ENCODE measurements at regions not wholly inside any gene's neighbourhood (a gene's known extent, or its start where the extent isn't known, plus 50 kb on each side); places are given as distances from the start of the nearest gene placed in this dataset.

DNA sequence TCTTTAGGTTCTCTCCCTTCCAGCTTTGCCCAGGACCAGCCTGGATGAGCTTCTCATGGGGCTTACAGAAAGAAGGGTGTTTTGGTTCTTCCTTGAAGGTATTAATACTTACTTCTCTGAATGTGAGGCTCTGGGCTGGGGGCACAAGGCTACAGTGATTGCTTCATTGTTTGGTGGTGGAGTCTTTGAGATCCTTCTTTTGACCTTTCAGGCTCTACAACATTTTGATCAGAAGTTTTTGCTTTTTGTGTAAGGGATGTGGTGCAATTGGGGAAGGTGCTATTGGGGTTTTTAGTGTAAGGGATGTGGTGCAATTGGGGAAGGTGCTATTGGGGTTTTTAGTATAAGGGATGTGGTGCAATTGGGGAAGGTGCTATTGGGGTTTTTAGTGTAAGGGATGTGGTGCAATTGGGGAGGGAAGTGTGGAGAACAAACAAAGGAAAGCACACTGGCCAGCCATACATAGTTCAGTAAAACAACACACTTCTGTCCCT, 103.6 kb upstream of the IVNS1ABP start:
- no peaks in the 10 kb centered on the region for H3K4me1 ChIP-seq (ENCODE audit: control insufficient read depth, extremely low read depth, insufficient read depth, low read length)
- no peaks in the 10 kb centered on the region for H3K9me1 ChIP-seq (replicated peaks; ENCODE audit: control insufficient read depth, extremely low read depth, insufficient read depth, low read length)
- no peak overlapping the region for H3K9ac ChIP-seq (replicated peaks; ENCODE audit: extremely low read depth, insufficient read depth, low read length)
- H3K79me2 ChIP-seq (ENCODE audit: control insufficient read depth, insufficient read depth, low read length) = no peaks in the 10 kb centered on the region
- POLR2A ChIA-PET = no interaction called here
- H3K4me2 ChIP-seq (ENCODE audit: insufficient read depth, low read length) = no peak overlapping the region
- no peaks in the 10 kb centered on the region for H3K9me3 ChIP-seq (replicated peaks; ENCODE audit: control insufficient read depth, insufficient read depth, low read length)
- no peaks in the 10 kb centered on the region for H3K27me3 ChIP-seq (ENCODE audit: control insufficient read depth in 2 of 2, insufficient read depth in 2 of 2, low read length in 2 of 2)
- DNase-seq (ENCODE audit: low read depth, low spot score) (no peak), FAIRE-seq (no peak)
- no TSS peak for BruUV-seq (replicated peaks)
- no peaks in the 10 kb centered on the region for H4K20me1 ChIP-seq (replicated peaks; ENCODE audit: control insufficient read depth, extremely low read depth, insufficient read depth, low read length)
- intact Hi-C loops (cut with micrococcal nuclease) (no loop called here), dilution Hi-C loops (cut with MboI; ENCODE audit: extremely low pct_ligation_motif_present, low sequenced_read_pairs) (no loop called here)
- CTCF ChIA-PET = no interaction called here
- no peak for TF ChIP-seq GATA2 (IDR thresholded peaks at IDR 0.05; ENCODE audit: insufficient read depth, insufficient read length, low read depth, low read length)
- no peak for TF ChIP-seq POLR2A (IDR thresholded peaks at IDR 0.05; ENCODE audit: low read depth, low read length)
- TF ChIP-seq, protein P1, sequence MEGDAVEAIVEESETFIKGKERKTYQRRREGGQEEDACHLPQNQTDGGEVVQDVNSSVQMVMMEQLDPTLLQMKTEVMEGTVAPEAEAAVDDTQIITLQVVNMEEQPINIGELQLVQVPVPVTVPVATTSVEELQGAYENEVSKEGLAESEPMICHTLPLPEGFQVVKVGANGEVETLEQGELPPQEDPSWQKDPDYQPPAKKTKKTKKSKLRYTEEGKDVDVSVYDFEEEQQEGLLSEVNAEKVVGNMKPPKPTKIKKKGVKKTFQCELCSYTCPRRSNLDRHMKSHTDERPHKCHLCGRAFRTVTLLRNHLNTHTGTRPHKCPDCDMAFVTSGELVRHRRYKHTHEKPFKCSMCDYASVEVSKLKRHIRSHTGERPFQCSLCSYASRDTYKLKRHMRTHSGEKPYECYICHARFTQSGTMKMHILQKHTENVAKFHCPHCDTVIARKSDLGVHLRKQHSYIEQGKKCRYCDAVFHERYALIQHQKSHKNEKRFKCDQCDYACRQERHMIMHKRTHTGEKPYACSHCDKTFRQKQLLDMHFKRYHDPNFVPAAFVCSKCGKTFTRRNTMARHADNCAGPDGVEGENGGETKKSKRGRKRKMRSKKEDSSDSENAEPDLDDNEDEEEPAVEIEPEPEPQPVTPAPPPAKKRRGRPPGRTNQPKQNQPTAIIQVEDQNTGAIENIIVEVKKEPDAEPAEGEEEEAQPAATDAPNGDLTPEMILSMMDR (IDR thresholded peaks at IDR 0.05; ENCODE audit: extremely low read depth in 1 of 2, insufficient read depth in 1 of 2, low read depth in 1 of 2, low read length in 2 of 2) = no peak
- no peak for TF ChIP-seq FOS (IDR thresholded peaks at IDR 0.05; ENCODE audit: borderline replicate concordance, insufficient read depth, low read length)
- TF ChIP-seq, protein P2, sequence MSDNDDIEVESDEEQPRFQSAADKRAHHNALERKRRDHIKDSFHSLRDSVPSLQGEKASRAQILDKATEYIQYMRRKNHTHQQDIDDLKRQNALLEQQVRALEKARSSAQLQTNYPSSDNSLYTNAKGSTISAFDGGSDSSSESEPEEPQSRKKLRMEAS (IDR thresholded peaks at IDR 0.05; ENCODE audit: insufficient read depth, insufficient read length) = no peak
- no peak for TF ChIP-seq EZH2 (IDR thresholded peaks at IDR 0.05; ENCODE audit: borderline replicate concordance, low read depth, low read length, severe bottlenecking)
- no peak for TF ChIP-seq MYC (IDR thresholded peaks at IDR 0.05; ENCODE audit: low read depth, low read length)
- TF ChIP-seq JUN (IDR thresholded peaks at IDR 0.05; ENCODE audit: borderline replicate concordance, insufficient read depth, insufficient read length, low read depth) = no peak
- no peak for TF ChIP-seq POLR2AphosphoS5 (IDR thresholded peaks at IDR 0.05; ENCODE audit: insufficient read depth, low read depth, low read length)
- no peak overlapping the region for H3K4me3 ChIP-seq (replicated peaks in 1 of 3; ENCODE audit: insufficient read depth in 1 of 3, low read depth in 1 of 3, low read length in 3 of 3)
- no peaks in the 10 kb centered on the region for H3K36me3 ChIP-seq (ENCODE audit: control insufficient read depth in 2 of 2, extremely low read depth in 1 of 2, insufficient read depth in 2 of 2, low read length in 2 of 2)
- H3K27ac ChIP-seq (ENCODE audit: insufficient read depth, low read depth, low read length) = no peak overlapping the region
- H2AFZ ChIP-seq (ENCODE audit: low read depth, low read length) = no peak overlapping the region

Measured in endothelial cell of umbilical vein (primary cell).